GM18951 (cell line): ENCODE measurements at regions not wholly inside any gene's neighbourhood (a gene's known extent, or its start where the extent isn't known, plus 50 kb on each side); places are given as distances from the start of the nearest gene placed in this dataset.

Experiments
- POLR2A ChIP-seq: IDR thresholded peaks from 4 replicates; pipeline ENCODE4 v1.6.1; 2011; ENCODE audit warnings: mild to moderate bottlenecking; ENCODE audit not compliant: insufficient read length, insufficient read depth; ENCODE audit errors: extremely low read depth
- in situ Hi-C: fragments of 300-500 bp; cut with MboI; formaldehyde crosslinking; loops from one replicate; pipeline ENCODE4 v1.12.0; 2022; ENCODE audit warnings: low sequenced_read_pairs, mixed read lengths, inconsistent platforms; ENCODE audit not compliant: unreplicated experiment

- TF ChIP-seq POLR2A: no peak
- in situ Hi-C loops: no loop called here
Measured at GRCh38 chr12:124185971-124186686, 108.8 kb upstream of the RFLNA start.

GRCh38 chr12:124188084-124188483 is 106.8 kb upstream of the RFLNA start:
- TF ChIP-seq POLR2A: no peak
- in situ Hi-C loops: no loop called here

GRCh38 chr12:124188561-124189405 is 106.1 kb upstream of the RFLNA start:
- in situ Hi-C loops: no loop called here
- TF ChIP-seq POLR2A: no peak

GRCh38 chr12:124190312-124191023 is 104.4 kb upstream of the RFLNA start:
- in situ Hi-C loops: no loop called here
- no peak for TF ChIP-seq POLR2A

GRCh38 chr12:124191024-124191359 is 103.9 kb upstream of the RFLNA start:
- no peak for TF ChIP-seq POLR2A

GRCh38 chr12:124191966-124192365 is 102.9 kb upstream of the RFLNA start:
- no peak for TF ChIP-seq POLR2A
- in situ Hi-C loops: no loop called here

More at GRCh38 chr12:124191024-124191359, 103.9 kb upstream of the RFLNA start:
- in situ Hi-C loops: no loop called here

GRCh38 chr12:124194264-124194892 is 100.5 kb upstream of the RFLNA start:
- no peak for TF ChIP-seq POLR2A
- in situ Hi-C loops: no loop called here

GRCh38 chr12:124194893-124195566 is 99.9 kb upstream of the RFLNA start:
- no peak for TF ChIP-seq POLR2A
- in situ Hi-C loops: no loop called here

- no peak for TF ChIP-seq POLR2A
- in situ Hi-C loops: no loop called here
Measured at GRCh38 chr12:124195567-124195942, 99.3 kb upstream of the RFLNA start.

- in situ Hi-C loops: no loop called here
Measured at GRCh38 chr12:124196236-124196635, 98.7 kb upstream of the RFLNA start.

GRCh38 chr12:124201248-124201647 is 93.6 kb upstream of the RFLNA start:
- in situ Hi-C loops: no loop called here
- no peak for TF ChIP-seq POLR2A

More at GRCh38 chr12:124196236-124196635, 98.7 kb upstream of the RFLNA start:
- TF ChIP-seq POLR2A: no peak

GRCh38 chr12:124203176-124203575 is 91.7 kb upstream of the RFLNA start:
- in situ Hi-C loops: no loop called here
- no peak for TF ChIP-seq POLR2A
